HepG2 (cell line): ENCODE measurements at regions not wholly inside any gene's neighbourhood (a gene's known extent, or its start where the extent isn't known, plus 50 kb on each side); places are given as distances from the start of the nearest gene placed in this dataset.
A peak's percentile ranks its signal among the peaks of the same experiment; 100 is the strongest.

Experiments
- DRAP1 ChIP-seq: IDR thresholded peaks from 2 replicates; pipeline ENCODE4 v1.6.1; 2016; ENCODE audit warnings: missing genetic modification reagents, missing compliant biosample characterization
- ELF4 ChIP-seq: sonication (generic); formaldehyde crosslinking; IDR thresholded peaks from 2 replicates; pipeline ENCODE4 v1.5.0; 2020; ENCODE audit warnings: missing genetic modification reagents, mild to moderate bottlenecking, moderate library complexity, borderline replicate concordance
- FOSL1 ChIP-seq: sonication (generic); formaldehyde crosslinking; IDR thresholded peaks from 2 replicates; pipeline ENCODE4 v1.9.0; 2021; ENCODE audit warnings: missing genetic modification reagents, borderline replicate concordance
- GMEB1 ChIP-seq: sonication (generic); formaldehyde crosslinking; IDR thresholded peaks from 2 replicates; pipeline ENCODE4 v1.5.1; 2020; ENCODE audit warnings: missing genetic modification reagents, mild to moderate bottlenecking, borderline replicate concordance
- HNF1B ChIP-seq: sonication (generic); formaldehyde crosslinking; IDR thresholded peaks from 2 replicates; pipeline ENCODE4 v1.5.1; 2020; ENCODE audit warnings: mild to moderate bottlenecking, moderate library complexity, missing genetic modification reagents
- MIXL1 ChIP-seq: IDR thresholded peaks from 2 replicates; pipeline ENCODE4 v1.6.1; 2016
- SP1 ChIP-seq, 2 experiments: fragments of 450-650 bp in 1 of 2; sonication (generic) in 1 of 2; formaldehyde crosslinking in 1 of 2; IDR thresholded peaks; 2 replicates each; pipeline versions ENCODE4 v1.4.0 to v1.6.1; 2016 to 2020; ENCODE audit warnings: missing genetic modification reagents in 1 of 2
- TEAD3 ChIP-seq: optimal IDR thresholded peaks from 2 replicates; pipeline ENCODE3; 2016; ENCODE audit warnings: borderline replicate concordance
- TERF1 ChIP-seq: sonication (generic); formaldehyde crosslinking; IDR thresholded peaks from 2 replicates; pipeline ENCODE4 v1.8.0; 2022; ENCODE audit warnings: mild to moderate bottlenecking, missing genetic modification reagents, moderate library complexity
- TOPORS ChIP-seq: sonication (generic); formaldehyde crosslinking; IDR thresholded peaks from 2 replicates; pipeline ENCODE4 v1.8.0; 2023; ENCODE audit warnings: mild to moderate bottlenecking, missing genetic modification reagents
- ZNF274 ChIP-seq: sonication (generic); formaldehyde crosslinking; IDR thresholded peaks from 2 replicates; pipeline ENCODE4 v1.5.1; 2020; ENCODE audit warnings: mild to moderate bottlenecking, missing genetic modification reagents
- ZNF33B ChIP-seq: sonication (generic); formaldehyde crosslinking; IDR thresholded peaks from 2 replicates; pipeline ENCODE4 v1.5.1; 2020; ENCODE audit warnings: mild to moderate bottlenecking, missing genetic modification reagents
- ZNF362 ChIP-seq: sonication (generic); formaldehyde crosslinking; IDR thresholded peaks from 2 replicates; pipeline ENCODE4 v1.4.0; 2020; ENCODE audit warnings: missing genetic modification reagents, mild to moderate bottlenecking, borderline replicate concordance
- ZNF557 ChIP-seq: sonication (generic); formaldehyde crosslinking; IDR thresholded peaks from 2 replicates; pipeline ENCODE4 v1.4.0; 2020; ENCODE audit warnings: missing genetic modification reagents
- ZNF569 ChIP-seq: sonication (generic); formaldehyde crosslinking; IDR thresholded peaks from 2 replicates; pipeline ENCODE4 v1.5.0; 2020; ENCODE audit warnings: mild to moderate bottlenecking, missing genetic modification reagents, moderate library complexity, borderline replicate concordance
- ZNF644 ChIP-seq: IDR thresholded peaks from 2 replicates; pipeline ENCODE4 v1.6.1; 2016; ENCODE audit warnings: low read depth
- ZNF770 ChIP-seq: sonication (generic); formaldehyde crosslinking; IDR thresholded peaks from 2 replicates; pipeline ENCODE4 v1.5.0; 2020; ENCODE audit warnings: mild to moderate bottlenecking, missing genetic modification reagents
- ZNF777 ChIP-seq: sonication (generic); formaldehyde crosslinking; IDR thresholded peaks from 2 replicates; pipeline ENCODE4 v1.4.0; 2020; ENCODE audit warnings: missing genetic modification reagents
- ZNF879 ChIP-seq: sonication (generic); formaldehyde crosslinking; IDR thresholded peaks from 2 replicates; pipeline ENCODE4 v1.8.1; 2023; ENCODE audit warnings: missing genetic modification reagents
- ZSCAN25 ChIP-seq: sonication (generic); formaldehyde crosslinking; IDR thresholded peaks from 2 replicates; pipeline ENCODE4 v1.8.0; 2022; ENCODE audit warnings: mild to moderate bottlenecking, missing genetic modification reagents

- TF ChIP-seq ZNF770 (CRISPR knock-in tag) (peak; percentile 87), ZNF274 (CRISPR knock-in tag) (peak; percentile 42; the same call in 1 of the 2 replicates), ZNF569 (CRISPR knock-in tag) (peak; percentile 88; the same call in 1 of the 2 replicates), MIXL1 (CRISPR knock-in tag) (peak; percentile 40; the same call in 1 of the 2 replicates), ZNF777 (CRISPR knock-in tag) (no peak; the same call in 1 of the 2 replicates), TOPORS (CRISPR knock-in tag) (peak; percentile 56; the same call in 1 of the 2 replicates), GMEB1 (CRISPR knock-in tag) (peak; percentile 74; the same call in 1 of the 2 replicates), ZNF362 (peak; percentile 68; the same call in 1 of the 2 replicates), ZNF557 (CRISPR knock-in tag) (no peak), ZSCAN25 (peak; percentile 64; the same call in 1 of the 2 replicates), DRAP1 (CRISPR knock-in tag) (peak; percentile 84), TEAD3 (peak; percentile 84), ZNF33B (CRISPR knock-in tag) (peak; percentile 88; the same call in 1 of the 2 replicates), HNF1B (CRISPR knock-in tag) (no peak; the same call in 1 of the 2 replicates), ELF4 (CRISPR knock-in tag) (peak; percentile 62; the same call in 1 of the 2 replicates), SP1 (IDR thresholded peaks at IDR 0.05) (no peak), SP1 (CRISPR knock-in tag; IDR thresholded peaks at IDR 0.05) (peak; percentile 60), ZNF879 (CRISPR knock-in tag) (0 out of 2 replicates have a peak, but pooled peaks have one; percentile 68), TERF1 (CRISPR knock-in tag) (peak; percentile 87), ZNF644 (CRISPR knock-in tag) (peak; percentile 80), FOSL1 (CRISPR knock-in tag) (no peak)
These were observed 82.5 kb downstream of the HHIPL2 start (continued) for GRCh38 chr1:222465211-222466041.
